C4-2B (cell line): ENCODE measurements at regions not wholly inside any gene's neighbourhood (a gene's known extent, or its start where the extent isn't known, plus 50 kb on each side); places are given as distances from the start of the nearest gene placed in this dataset.

Experiments
- CTCF ChIP-seq: fragments of 450-650 bp; conservative IDR thresholded peaks from 2 replicates; pipeline ENCODE4 v1.5.1; 2017; ENCODE audit warnings: mild to moderate bottlenecking
- ZFX ChIP-seq: fragments of 450-650 bp; IDR thresholded peaks from 2 replicates; pipeline ENCODE4 v1.6.1; 2017

GRCh38 chr4:129378364-129378763, 282.4 kb downstream of the C4orf33 start:
- TF ChIP-seq CTCF (no peak), ZFX (no peak)
